GM18498 (cell line): ENCODE measurements at regions not wholly inside any gene's neighbourhood (a gene's known extent, or its start where the extent isn't known, plus 50 kb on each side); places are given as distances from the start of the nearest gene placed in this dataset.
"Not testable (repeated sequence)": the region's sequence is repeated elsewhere in the genome, so short reads cannot be mapped to it uniquely, and the experiment has no call there.

Source experiments
- ATAC-seq: cut with Tn5 transposase; IDR thresholded peaks from one replicate; pipeline ENCODE4 v1.9.1; 2021; ENCODE audit warnings: mild to moderate bottlenecking, moderate library complexity; ENCODE audit not compliant: unreplicated experiment

- ATAC-seq = no peak
These were observed 306.2 kb upstream of the DIO3 start for GRCh38 chr14:101254805-101255764.

- no peak for ATAC-seq
These were observed 305.6 kb upstream of the DIO3 start for GRCh38 chr14:101255765-101256125.

- no peak for ATAC-seq
These were observed 305.0 kb upstream of the DIO3 start for GRCh38 chr14:101256266-101256665.

GRCh38 chr14:101257551-101257950, 303.7 kb upstream of the DIO3 start:
- no peak for ATAC-seq

GRCh38 chr14:101259748-101260147, 301.5 kb upstream of the DIO3 start:
- ATAC-seq = no peak

- not testable (repeated sequence) for ATAC-seq
These were observed 294.9 kb upstream of the DIO3 start for GRCh38 chr14:101266441-101266840.

- ATAC-seq = no peak
These were observed 288.2 kb upstream of the DIO3 start for GRCh38 chr14:101273091-101273490.

- no peak for ATAC-seq
These were observed 284.8 kb upstream of the DIO3 start for GRCh38 chr14:101276309-101277091.

- no peak for ATAC-seq
These were observed 278.9 kb upstream of the DIO3 start for GRCh38 chr14:101282418-101282817.

GRCh38 chr14:101284711-101285110, 276.6 kb upstream of the DIO3 start:
- ATAC-seq = no peak

GRCh38 chr14:101286271-101287018, 274.9 kb upstream of the DIO3 start:
- ATAC-seq = no peak

GRCh38 chr14:101288436-101289229, 272.7 kb upstream of the DIO3 start:
- no peak for ATAC-seq

- ATAC-seq = no peak
These were observed 272.0 kb upstream of the DIO3 start for GRCh38 chr14:101289230-101289690.

GRCh38 chr14:101289911-101290310, 271.4 kb upstream of the DIO3 start:
- no peak for ATAC-seq

- ATAC-seq = no peak
These were observed 270.7 kb upstream of the DIO3 start for GRCh38 chr14:101290611-101291010.

GRCh38 chr14:101291390-101291789, 269.9 kb upstream of the DIO3 start:
- no peak for ATAC-seq

GRCh38 chr14:101292448-101292847, 268.8 kb upstream of the DIO3 start:
- ATAC-seq = no peak

- no peak for ATAC-seq
These were observed 267.7 kb upstream of the DIO3 start for GRCh38 chr14:101293605-101294004.

- ATAC-seq = no peak
These were observed 267.2 kb upstream of the DIO3 start for GRCh38 chr14:101294136-101294535.

- not testable (repeated sequence) for ATAC-seq
These were observed 261.5 kb upstream of the DIO3 start for GRCh38 chr14:101299781-101300180.
